Stomach (tissue), 4 donors: ENCODE measurements at regions not wholly inside any gene's neighbourhood (a gene's known extent, or its start where the extent isn't known, plus 50 kb on each side); places are given as distances from the start of the nearest gene placed in this dataset.

ENCODE experiments used
- EP300 ChIP-seq: sonication (generic); formaldehyde crosslinking; IDR thresholded peaks from one replicate; pipeline ENCODE4 v1.6.1; 2017; ENCODE audit warnings: antibody characterized with exemption
- POLR2A ChIP-seq, 4 donors: fragments of 450-650 bp; IDR thresholded peaks; one replicate each; pipeline ENCODE4 v1.6.1; 2016; ENCODE audit warnings: antibody characterized with exemption in 4 of 4, control low read depth in 2 of 4, mild to moderate bottlenecking in 1 of 4, moderate library complexity in 1 of 4
- TF ChIP-seq, protein P1 (sequence below), 7 experiments: fragments of 450-650 bp in 4 of 7; fragments of 200-600 bp in 3 of 7; sonication (generic) in 3 of 7; IDR thresholded peaks; one replicate each; pipeline ENCODE4 v1.5.1; 2016 to 2019; ENCODE audit warnings: antibody characterized with exemption in 7 of 7, control low read depth in 2 of 7, mild to moderate bottlenecking in 1 of 7

GRCh38 chr1:170853302-170853701 is 82.0 kb upstream of the MROH9 start:
- TF ChIP-seq, protein P1, sequence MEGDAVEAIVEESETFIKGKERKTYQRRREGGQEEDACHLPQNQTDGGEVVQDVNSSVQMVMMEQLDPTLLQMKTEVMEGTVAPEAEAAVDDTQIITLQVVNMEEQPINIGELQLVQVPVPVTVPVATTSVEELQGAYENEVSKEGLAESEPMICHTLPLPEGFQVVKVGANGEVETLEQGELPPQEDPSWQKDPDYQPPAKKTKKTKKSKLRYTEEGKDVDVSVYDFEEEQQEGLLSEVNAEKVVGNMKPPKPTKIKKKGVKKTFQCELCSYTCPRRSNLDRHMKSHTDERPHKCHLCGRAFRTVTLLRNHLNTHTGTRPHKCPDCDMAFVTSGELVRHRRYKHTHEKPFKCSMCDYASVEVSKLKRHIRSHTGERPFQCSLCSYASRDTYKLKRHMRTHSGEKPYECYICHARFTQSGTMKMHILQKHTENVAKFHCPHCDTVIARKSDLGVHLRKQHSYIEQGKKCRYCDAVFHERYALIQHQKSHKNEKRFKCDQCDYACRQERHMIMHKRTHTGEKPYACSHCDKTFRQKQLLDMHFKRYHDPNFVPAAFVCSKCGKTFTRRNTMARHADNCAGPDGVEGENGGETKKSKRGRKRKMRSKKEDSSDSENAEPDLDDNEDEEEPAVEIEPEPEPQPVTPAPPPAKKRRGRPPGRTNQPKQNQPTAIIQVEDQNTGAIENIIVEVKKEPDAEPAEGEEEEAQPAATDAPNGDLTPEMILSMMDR (IDR thresholded peaks at IDR 0.05): no peak
- TF ChIP-seq EP300 (no peak), POLR2A (IDR thresholded peaks at IDR 0.05) (no peak)
